ENCODE measurements at regions not wholly inside any gene's neighbourhood (a gene's known extent, or its start where the extent isn't known, plus 50 kb on each side); places are given as distances from the start of the nearest gene placed in this dataset.
"Not testable (repeated sequence)": the region's sequence is repeated elsewhere in the genome, so short reads cannot be mapped to it uniquely, and the experiment has no call there.

DNA sequence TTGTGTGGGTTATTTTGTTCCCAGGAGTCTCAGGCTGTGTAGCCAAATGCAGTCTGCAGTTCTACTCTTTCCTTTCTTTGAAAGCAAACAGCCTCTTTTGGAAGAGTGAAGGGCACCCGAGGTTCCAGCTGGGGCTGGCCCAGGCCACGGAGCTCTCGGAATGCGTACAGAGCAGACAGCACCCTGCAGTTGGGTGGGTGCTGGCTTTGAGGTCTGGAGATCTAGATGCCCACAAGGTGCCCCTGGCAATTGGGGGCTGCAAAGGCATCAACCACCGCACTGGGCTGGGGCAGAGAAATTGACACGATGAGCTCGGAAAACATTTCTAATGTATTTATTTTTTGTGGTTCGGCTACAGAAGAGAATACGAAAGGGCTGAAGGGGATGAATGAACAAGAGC, 191.6 kb upstream of the ZNF469 start:
- H3K9ac ChIP-seq (ENCODE audit: low read length in 2 of 2); H3K36me3 ChIP-seq (ENCODE audit: control insufficient read depth in 2 of 2, insufficient read depth in 2 of 2, low read length in 2 of 2); H3K4me3 ChIP-seq (ENCODE audit: low read length in 2 of 2); H3K4me1 ChIP-seq (ENCODE audit: control insufficient read depth, insufficient read depth, low read length); H3K27ac ChIP-seq (ENCODE audit: low read length); H3K9me3 ChIP-seq (ENCODE audit: control insufficient read depth in 2 of 2, low read length in 2 of 2); H3K27me3 ChIP-seq (ENCODE audit: control insufficient read depth in 1 of 2, insufficient read depth in 2 of 2, low read length in 2 of 2): not testable (repeated sequence)

DNA sequence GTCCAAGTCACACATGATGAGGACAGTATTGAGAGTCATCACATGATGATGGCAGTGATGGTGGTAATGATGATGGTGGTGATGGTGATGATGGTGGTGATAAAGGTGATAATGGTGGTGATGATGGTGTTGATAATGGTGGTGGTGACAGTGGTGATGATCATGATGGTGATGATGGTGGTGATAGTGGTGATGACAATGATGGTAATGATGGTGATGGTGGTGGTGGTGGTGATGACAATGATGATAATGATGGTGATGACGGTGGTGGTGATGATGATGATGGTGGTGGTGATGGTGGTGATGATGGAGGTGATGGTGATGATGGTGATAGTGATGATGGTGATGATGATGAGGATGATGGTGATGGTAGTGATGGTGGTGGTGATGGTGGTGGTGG, 190.2 kb upstream of the ZNF469 start:
- Histone ChIP-seq H3K27me3 (ENCODE audit: control insufficient read depth in 1 of 2, insufficient read depth in 2 of 2, low read length in 2 of 2) (no peaks in the 10 kb centered on the region), H3K9ac (ENCODE audit: low read length in 2 of 2) (no peak overlapping the region), H3K4me3 (ENCODE audit: low read length in 2 of 2) (no peak overlapping the region), H3K9me3 (ENCODE audit: control insufficient read depth in 2 of 2, low read length in 2 of 2) (no peaks in the 10 kb centered on the region), H3K27ac (ENCODE audit: low read length) (no peak overlapping the region), H3K36me3 (ENCODE audit: control insufficient read depth in 2 of 2, insufficient read depth in 2 of 2, low read length in 2 of 2) (no peaks in the 10 kb centered on the region), H3K4me1 (ENCODE audit: control insufficient read depth, insufficient read depth, low read length) (no peaks in the 10 kb centered on the region)

DNA sequence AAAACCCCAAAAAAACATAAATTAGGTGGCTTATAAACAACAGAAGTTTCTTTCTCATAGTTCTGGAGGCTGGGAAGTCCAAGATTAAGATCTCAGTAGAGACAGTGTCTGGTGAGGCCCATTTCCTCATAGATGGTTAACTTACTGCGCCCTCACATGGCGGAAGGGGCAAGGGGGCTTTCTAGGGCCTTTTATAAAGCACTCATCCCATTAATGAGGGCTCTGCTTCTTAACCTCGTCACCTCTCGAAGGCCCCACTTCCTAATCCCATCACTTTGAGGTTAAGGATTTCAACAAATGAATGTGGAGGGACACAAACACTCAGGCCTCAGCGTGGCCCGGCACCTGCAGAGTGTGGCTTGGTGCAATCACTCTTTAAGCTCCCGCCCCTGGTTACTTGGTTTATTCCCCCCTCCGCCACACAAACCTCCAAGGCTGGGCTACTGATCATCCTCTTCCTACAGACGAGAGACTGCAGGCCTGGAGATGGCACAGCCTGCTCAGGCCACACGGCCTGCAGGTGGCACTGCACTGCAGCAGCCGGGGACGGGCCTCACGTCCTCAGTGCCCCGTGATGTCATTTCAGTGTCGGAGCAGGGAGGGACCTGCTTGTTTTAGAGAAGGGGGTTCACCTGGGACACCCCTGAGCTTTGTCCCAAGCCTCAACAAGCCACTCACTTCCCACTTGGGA, 188.9 kb upstream of the ZNF469 start:
- not testable (repeated sequence) for H3K4me3 ChIP-seq (ENCODE audit: low read length in 2 of 2); H3K9ac ChIP-seq (ENCODE audit: low read length in 2 of 2); H3K36me3 ChIP-seq (ENCODE audit: control insufficient read depth in 2 of 2, insufficient read depth in 2 of 2, low read length in 2 of 2); H3K4me1 ChIP-seq (ENCODE audit: control insufficient read depth, insufficient read depth, low read length); H3K27me3 ChIP-seq (ENCODE audit: control insufficient read depth in 1 of 2, insufficient read depth in 2 of 2, low read length in 2 of 2); H3K9me3 ChIP-seq (ENCODE audit: control insufficient read depth in 2 of 2, low read length in 2 of 2); H3K27ac ChIP-seq (ENCODE audit: low read length)

DNA sequence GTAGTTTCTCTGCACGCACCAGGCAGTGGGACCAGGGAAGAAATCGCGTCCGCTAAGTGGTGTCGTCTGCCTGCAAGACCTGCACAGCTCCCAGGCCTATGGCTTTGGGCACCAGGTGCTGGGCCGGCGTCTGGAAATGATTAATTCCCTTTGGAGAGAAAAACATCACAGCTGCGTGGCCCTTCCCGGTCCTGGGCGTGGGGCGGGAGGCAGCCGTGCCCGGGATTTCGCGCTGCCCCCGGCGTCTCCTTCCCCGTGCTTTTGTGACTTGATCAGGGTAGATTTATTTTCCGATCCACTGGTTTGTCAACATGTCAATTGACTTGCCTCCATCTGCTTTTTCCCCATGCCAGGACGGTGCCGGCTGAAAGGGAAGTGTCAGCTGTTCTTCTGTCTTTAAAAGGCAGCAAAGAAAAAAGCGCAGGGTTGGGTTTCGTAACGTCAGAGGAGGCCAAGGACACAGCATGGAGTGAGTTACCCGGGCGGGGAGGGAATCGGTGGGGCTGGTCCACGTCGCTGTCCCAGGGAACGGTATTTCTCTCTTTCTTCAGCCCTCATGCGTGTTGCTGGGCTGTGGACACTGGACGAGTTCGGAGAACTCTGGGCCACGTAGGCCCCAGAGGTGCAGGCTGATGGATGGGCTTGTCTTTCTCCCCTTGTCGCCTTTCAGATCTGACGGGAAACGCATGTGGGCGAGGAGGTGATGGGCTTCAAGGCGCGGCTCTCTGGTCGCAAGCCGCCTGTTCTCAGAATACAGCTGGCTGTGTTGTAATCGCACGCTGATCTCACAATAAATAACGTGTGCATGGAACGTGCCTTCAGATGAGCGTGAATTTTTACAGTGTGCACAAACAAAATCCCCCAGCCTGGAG, 188.1 kb upstream of the ZNF469 start:
- H3K27me3 ChIP-seq (ENCODE audit: control insufficient read depth in 1 of 2, insufficient read depth in 2 of 2, low read length in 2 of 2): no peaks in the 10 kb centered on the region
- H3K4me1 ChIP-seq (ENCODE audit: control insufficient read depth, insufficient read depth, low read length): no peaks in the 10 kb centered on the region
- H3K9ac ChIP-seq (ENCODE audit: low read length in 2 of 2): no peak overlapping the region
- no peak overlapping the region for H3K4me3 ChIP-seq (ENCODE audit: low read length in 2 of 2)
- H3K36me3 ChIP-seq (ENCODE audit: control insufficient read depth in 2 of 2, insufficient read depth in 2 of 2, low read length in 2 of 2): no peaks in the 10 kb centered on the region
- no peak overlapping the region for H3K27ac ChIP-seq (ENCODE audit: low read length)
- no peaks in the 10 kb centered on the region for H3K9me3 ChIP-seq (ENCODE audit: control insufficient read depth in 2 of 2, low read length in 2 of 2)

DNA sequence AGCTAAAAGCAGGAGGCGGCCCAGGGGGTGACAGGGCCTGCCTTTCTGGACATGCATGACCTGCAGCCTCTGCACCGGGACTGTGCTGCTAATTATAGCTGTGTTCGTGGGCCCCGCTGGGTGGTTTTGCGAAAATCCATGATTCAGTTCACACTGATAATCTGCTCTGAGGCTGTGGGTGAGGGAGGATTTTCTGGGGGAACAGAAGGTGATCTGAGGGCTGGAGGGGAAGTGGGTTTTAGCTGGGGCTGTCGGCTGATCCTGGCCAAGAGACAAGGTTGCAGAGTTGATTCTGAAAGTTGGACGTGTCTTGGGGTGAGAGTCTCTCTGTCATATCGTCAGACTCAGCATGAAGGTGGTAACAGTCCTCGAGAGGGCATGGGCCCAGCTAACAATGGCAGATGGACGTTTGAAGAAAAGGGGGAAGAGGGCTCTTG, 187.5 kb upstream of the ZNF469 start:
- Histone ChIP-seq H3K4me1 (ENCODE audit: control insufficient read depth, insufficient read depth, low read length) (no peaks in the 10 kb centered on the region), H3K36me3 (ENCODE audit: control insufficient read depth in 2 of 2, insufficient read depth in 2 of 2, low read length in 2 of 2) (no peaks in the 10 kb centered on the region), H3K9me3 (ENCODE audit: control insufficient read depth in 2 of 2, low read length in 2 of 2) (no peaks in the 10 kb centered on the region), H3K27ac (ENCODE audit: low read length) (no peak overlapping the region), H3K4me3 (ENCODE audit: low read length in 2 of 2) (no peak overlapping the region), H3K9ac (ENCODE audit: low read length in 2 of 2) (no peak overlapping the region), H3K27me3 (ENCODE audit: control insufficient read depth in 1 of 2, insufficient read depth in 2 of 2, low read length in 2 of 2) (no peaks in the 10 kb centered on the region)

DNA sequence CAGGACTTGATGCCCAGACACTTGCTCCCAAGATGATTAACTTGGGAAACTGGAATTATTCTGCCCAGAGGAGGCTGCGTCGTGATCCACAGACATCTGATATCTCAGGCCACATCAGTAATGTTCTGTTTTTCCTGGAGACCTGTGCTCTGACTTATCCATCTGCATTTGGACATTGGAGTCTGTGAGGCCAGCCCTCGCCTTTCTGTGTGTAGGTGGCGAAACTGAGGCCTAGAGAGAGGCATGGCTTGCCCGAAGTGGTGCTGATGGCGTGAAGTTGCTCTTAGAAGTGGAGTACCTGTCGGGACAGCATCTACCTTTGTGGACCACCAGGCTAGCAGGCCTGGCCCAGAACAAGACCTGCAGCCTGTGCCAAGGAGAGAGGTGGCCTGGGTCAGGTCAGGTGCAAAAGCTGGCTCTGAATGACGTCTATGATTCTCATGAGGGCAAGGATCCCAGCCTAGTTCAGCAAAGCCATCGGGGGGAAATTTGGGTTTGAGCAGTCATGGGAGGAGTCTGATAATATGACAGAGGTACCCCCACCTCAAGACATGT, 186.8 kb upstream of the ZNF469 start:
- Histone ChIP-seq H3K27me3 (ENCODE audit: control insufficient read depth in 1 of 2, insufficient read depth in 2 of 2, low read length in 2 of 2) (no peaks in the 10 kb centered on the region), H3K4me1 (ENCODE audit: control insufficient read depth, insufficient read depth, low read length) (no peaks in the 10 kb centered on the region), H3K36me3 (ENCODE audit: control insufficient read depth in 2 of 2, insufficient read depth in 2 of 2, low read length in 2 of 2) (no peaks in the 10 kb centered on the region), H3K27ac (ENCODE audit: low read length) (no peak overlapping the region), H3K9ac (ENCODE audit: low read length in 2 of 2) (no peak overlapping the region), H3K4me3 (ENCODE audit: low read length in 2 of 2) (no peak overlapping the region), H3K9me3 (ENCODE audit: control insufficient read depth in 2 of 2, low read length in 2 of 2) (no peaks in the 10 kb centered on the region)

DNA sequence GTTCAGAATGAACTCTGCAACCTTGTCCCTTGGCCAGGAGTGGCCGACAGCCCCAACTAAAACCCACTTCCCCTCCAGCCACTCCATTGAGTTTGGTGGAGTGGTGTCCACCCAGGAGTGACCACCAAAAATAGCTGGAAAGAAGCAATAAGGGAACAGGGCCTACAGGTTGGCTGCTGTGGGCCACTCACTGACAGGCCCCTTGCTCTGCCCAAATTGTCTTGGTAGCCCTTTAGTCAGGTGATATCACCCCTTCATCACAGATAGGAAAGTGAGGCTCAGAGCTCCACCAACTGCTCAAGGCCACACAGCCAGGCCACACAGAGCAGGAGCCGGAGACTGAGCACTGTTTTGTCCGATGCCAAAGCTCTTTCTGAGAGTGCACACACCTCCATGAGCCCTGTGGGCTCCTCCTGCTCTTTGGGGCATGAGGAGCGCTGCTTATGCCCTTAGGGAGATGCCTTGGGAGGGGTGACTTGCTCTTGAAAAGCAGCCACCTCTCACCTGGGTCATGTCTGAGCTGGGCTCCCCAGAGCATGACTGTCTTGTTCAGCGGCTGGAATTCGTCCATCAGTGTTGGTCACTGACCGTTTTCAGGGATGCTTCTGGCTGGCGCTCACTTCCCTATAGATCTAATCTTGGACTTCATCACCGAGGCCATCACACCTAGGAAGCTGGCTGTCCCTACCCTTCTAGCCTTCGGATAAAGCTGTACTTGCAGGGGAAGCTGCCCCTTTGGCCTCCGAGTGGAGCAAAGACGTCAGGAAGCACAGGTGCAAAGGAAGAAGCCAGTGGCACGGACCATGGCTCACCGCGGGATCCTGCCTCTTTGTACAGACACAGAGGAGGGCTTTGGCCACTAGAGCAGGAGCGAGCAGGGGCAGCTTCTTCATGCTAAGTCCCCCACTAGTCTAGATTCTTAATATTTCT, 186.0 kb upstream of the ZNF469 start:
- H3K36me3 ChIP-seq (ENCODE audit: control insufficient read depth in 2 of 2, insufficient read depth in 2 of 2, low read length in 2 of 2): no peaks in the 10 kb centered on the region
- H3K9me3 ChIP-seq (ENCODE audit: control insufficient read depth in 2 of 2, low read length in 2 of 2): no peaks in the 10 kb centered on the region
- H3K9ac ChIP-seq (ENCODE audit: low read length in 2 of 2): no peak overlapping the region
- H3K4me1 ChIP-seq (ENCODE audit: control insufficient read depth, insufficient read depth, low read length): no peaks in the 10 kb centered on the region
- H3K4me3 ChIP-seq (ENCODE audit: low read length in 2 of 2): no peak overlapping the region
- H3K27me3 ChIP-seq (ENCODE audit: control insufficient read depth in 1 of 2, insufficient read depth in 2 of 2, low read length in 2 of 2): no peaks in the 10 kb centered on the region
- no peak overlapping the region for H3K27ac ChIP-seq (ENCODE audit: low read length)

DNA sequence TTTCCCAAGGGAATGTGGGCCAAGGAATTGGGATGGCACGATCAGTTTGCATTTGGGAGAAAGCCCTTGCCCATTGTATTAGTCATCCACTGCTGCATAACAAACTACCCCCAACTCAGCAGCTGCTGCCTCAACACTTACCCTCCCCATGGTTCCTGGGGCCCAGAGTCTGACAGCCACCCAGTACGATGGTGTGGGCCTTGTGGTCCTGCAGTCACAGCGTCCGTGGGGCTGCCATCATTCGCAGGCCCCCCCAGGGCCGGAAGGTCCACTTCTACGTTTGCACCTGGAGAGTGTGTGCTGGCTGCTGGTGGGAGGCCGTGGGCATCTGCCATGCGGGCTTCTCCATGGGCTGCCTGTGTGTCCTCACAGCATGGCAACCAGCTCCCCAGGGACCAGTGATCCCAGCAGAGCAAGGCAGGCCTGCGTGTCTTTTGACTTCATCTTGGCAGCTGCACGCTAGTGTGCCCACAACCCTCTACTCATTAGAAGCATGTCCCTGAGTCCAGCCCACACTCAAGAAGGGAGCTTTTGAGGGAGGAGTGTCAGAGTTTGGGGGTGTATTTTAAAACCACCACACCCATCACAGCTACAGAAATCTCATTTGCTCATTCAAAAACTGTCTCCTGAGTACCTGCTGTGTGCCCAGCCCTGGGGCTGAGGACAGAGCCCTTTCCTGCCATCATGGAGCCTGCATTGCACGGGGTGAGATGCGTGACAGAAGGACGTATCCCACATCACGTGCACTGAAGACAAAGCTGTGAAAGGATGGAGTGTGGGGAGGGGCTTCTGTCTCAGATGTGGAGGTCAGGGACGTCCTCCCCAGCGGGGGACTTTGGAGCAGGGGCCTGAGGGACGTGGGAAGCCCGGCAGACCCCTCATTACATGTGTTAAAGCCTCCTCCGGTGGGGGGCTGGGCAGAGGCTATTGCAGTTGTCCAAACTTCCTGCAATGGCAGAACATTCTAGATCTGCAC, 185.0 kb upstream of the ZNF469 start:
- Histone ChIP-seq H3K36me3 (ENCODE audit: control insufficient read depth in 2 of 2, insufficient read depth in 2 of 2, low read length in 2 of 2) (no peaks in the 10 kb centered on the region), H3K9ac (ENCODE audit: low read length in 2 of 2) (no peak overlapping the region), H3K9me3 (ENCODE audit: control insufficient read depth in 2 of 2, low read length in 2 of 2) (no peaks in the 10 kb centered on the region), H3K4me3 (ENCODE audit: low read length in 2 of 2) (no peak overlapping the region), H3K4me1 (ENCODE audit: control insufficient read depth, insufficient read depth, low read length) (no peaks in the 10 kb centered on the region), H3K27ac (ENCODE audit: low read length) (no peak overlapping the region), H3K27me3 (ENCODE audit: control insufficient read depth in 1 of 2, insufficient read depth in 2 of 2, low read length in 2 of 2) (no peaks in the 10 kb centered on the region)

DNA sequence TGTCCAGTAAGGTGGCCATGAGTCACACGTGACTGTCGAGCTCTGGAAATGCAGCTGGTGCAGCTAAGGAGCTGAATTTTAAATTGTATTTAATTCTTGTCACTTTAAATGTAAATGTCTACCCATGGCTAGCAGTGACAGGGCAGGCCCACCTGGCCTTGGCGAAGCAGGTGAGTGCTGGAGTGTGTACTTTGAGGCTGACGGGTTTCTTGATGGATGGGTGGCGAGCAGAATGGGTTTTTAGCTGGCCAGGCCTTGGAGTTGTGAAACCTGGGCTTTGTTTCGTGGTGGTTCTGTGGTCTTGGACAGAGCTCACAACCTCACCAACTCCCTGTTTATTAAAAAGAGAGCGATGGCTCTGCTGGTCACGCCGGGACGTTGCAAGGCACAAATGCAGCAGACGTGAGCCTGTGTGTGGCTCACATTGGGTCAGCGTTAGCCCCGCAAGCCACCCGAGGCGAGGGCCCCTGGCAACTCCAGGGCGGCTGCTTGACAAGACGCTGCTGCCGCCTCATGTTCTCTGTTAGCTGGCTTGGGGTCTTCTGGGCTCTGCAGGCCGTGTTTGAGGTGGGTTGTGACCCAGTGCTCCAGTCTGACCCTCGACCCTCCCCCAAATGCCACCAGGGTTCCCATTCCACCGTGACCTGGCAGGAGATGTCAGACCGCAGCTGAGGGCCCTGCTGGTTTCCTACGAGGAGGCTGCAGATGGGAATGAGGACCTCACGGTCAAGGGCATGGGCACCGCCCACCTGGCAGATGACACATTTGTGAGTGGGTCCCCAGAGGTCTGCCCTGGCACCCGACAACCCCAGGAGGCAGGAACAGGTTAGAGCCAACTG, 184.1 kb upstream of the ZNF469 start:
- not testable (repeated sequence) for H3K9me3 ChIP-seq (ENCODE audit: control insufficient read depth in 2 of 2, low read length in 2 of 2); H3K36me3 ChIP-seq (ENCODE audit: control insufficient read depth in 2 of 2, insufficient read depth in 2 of 2, low read length in 2 of 2); H3K27ac ChIP-seq (ENCODE audit: low read length); H3K4me3 ChIP-seq (ENCODE audit: low read length in 2 of 2); H3K4me1 ChIP-seq (ENCODE audit: control insufficient read depth, insufficient read depth, low read length); H3K27me3 ChIP-seq (ENCODE audit: control insufficient read depth in 1 of 2, insufficient read depth in 2 of 2, low read length in 2 of 2); H3K9ac ChIP-seq (ENCODE audit: low read length in 2 of 2)

Data from stomach smooth muscle (tissue), 2 donors.